Fibroblast of the aortic adventitia (primary cell): ENCODE measurements at regions not wholly inside any gene's neighbourhood (a gene's known extent, or its start where the extent isn't known, plus 50 kb on each side); places are given as distances from the start of the nearest gene placed in this dataset.

Experiments used
- DNase-seq: peaks from one replicate; pipeline ENCODE4 v3.0.0-alpha.2; 2010; ENCODE audit warnings: low read depth
- H3K4me3 ChIP-seq: 2 replicates; pipeline ENCODE4 v1.5.1; 2011; ENCODE audit warnings: low read depth, mild to moderate bottlenecking, control low read depth, low read length, moderate library complexity
- TF ChIP-seq, protein P1 (sequence below): IDR thresholded peaks from 2 replicates; pipeline ENCODE4 v1.5.1; 2011; ENCODE audit warnings: mild to moderate bottlenecking, low read length, control low read depth, inconsistent platforms; ENCODE audit not compliant: insufficient read depth

DNA sequence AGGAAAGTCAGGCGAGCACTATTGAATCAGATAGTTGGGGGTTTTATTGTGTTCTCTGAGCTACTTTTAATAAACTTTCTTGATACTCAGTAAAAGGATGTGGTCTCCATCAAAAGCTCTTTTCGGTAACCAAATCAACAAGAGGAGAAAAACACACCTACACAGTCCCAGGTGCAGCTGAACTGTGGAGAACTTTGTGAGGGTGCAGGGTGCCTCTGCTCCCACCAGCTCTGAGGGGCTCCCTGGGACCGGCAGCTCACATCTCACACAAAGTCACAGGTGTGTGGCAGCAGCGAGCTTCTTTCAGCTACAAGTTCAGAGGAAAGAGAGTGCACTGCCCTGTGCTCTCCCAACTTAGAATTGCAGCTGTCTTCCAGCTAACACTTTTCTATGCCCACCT lies 650.4 kb downstream of the RNF144A start:
- TF ChIP-seq, protein P1, sequence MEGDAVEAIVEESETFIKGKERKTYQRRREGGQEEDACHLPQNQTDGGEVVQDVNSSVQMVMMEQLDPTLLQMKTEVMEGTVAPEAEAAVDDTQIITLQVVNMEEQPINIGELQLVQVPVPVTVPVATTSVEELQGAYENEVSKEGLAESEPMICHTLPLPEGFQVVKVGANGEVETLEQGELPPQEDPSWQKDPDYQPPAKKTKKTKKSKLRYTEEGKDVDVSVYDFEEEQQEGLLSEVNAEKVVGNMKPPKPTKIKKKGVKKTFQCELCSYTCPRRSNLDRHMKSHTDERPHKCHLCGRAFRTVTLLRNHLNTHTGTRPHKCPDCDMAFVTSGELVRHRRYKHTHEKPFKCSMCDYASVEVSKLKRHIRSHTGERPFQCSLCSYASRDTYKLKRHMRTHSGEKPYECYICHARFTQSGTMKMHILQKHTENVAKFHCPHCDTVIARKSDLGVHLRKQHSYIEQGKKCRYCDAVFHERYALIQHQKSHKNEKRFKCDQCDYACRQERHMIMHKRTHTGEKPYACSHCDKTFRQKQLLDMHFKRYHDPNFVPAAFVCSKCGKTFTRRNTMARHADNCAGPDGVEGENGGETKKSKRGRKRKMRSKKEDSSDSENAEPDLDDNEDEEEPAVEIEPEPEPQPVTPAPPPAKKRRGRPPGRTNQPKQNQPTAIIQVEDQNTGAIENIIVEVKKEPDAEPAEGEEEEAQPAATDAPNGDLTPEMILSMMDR: no peak
- no peak for DNase-seq
- no peak overlapping the region for H3K4me3 ChIP-seq

DNA sequence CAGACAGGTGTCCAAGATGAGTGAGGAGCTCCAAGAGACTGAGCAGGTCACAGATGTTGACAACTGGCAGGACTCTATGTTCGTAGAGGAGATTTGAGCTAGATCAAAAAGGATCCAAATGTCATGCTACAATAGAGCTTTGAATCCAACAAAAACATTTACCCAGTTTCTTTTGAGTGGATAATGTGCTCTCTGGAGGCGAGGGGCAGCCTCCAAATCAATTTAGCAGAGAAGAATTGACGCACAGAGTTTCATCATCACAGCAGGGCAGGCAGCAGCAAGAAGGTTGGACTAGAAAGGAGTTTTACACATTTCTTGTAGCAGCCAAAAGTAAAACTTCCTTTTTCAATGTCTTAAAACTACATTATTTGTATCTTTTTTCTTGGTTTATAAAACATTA lies 653.0 kb downstream of the RNF144A start:
- H3K4me3 ChIP-seq: no peak overlapping the region
- DNase-seq: no peak
- TF ChIP-seq, protein P1: no peak

DNA sequence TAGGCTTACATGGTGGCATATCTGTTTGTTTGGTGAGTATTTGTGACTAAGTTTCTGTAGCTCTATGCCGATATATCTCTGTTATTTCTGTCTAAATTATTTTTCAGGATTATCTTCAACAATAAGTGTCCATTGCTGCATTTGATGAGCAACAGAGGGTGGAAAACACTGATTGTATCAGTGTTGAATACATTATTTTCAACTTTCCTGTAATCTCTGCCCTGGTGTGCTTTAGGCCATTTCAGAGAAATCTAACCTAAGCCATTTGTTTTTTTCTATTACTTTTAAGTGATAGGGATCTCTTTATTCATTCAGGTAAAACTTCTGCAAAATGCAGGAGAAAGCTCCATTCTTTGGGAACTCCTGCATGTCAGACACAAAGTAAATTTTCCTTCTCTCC lies 654.5 kb downstream of the RNF144A start:
- TF ChIP-seq, protein P1: no peak
- no peak for DNase-seq

DNA sequence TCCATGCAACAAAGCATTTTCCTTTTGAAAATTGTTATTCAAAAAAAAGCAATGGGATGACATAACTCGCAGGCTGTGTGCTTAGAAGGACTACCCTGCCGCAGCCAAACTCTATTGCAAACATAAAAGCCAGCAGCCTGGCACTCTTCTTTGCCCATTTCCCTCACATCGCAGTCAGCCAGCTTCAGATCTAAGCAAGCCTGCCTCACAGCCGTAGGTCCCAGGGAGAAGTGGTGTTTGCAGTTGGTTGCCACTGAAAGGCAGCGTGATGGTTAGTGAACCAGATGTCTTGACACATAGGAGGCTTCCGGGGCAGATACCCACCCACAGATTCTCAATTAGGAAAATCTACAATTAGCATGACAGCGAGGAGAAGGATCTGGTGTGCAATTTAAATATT lies 655.2 kb downstream of the RNF144A start:
- H3K4me3 ChIP-seq: no peak overlapping the region
- TF ChIP-seq, protein P1: no peak
- DNase-seq: no peak

More for the DNA sequence above, 654.5 kb downstream of the RNF144A start:
- H3K4me3 ChIP-seq: no peak overlapping the region

DNA sequence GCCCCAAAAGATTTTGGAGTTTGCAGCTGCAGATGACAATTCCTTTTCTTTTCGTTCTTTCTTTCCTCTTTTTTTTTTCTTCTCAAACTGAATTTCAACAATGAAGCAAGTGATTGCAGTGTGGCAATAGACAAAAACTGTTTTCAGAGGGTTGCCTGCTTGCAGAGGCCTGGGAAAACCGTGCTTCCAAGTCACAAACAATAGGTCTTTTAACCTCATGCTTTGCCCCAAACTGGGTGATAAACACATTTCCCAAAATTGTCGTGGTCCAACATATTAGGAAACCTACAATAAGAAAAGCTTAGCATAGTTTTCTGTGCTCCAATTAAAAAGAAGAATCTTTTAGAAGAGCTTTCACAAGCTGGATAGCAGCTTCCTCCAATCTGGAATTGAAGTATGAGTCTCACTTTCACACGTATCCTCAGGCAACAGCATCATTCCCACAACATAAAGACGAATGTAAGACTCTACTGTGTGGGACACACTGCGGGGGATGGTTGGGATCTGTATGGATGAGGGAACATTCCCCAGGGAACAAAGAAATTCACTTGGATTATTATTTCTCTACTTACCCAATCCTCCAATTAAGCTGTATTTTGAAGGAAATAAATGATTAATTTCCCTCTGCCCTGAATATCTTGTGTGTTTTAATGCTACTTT lies 656.1 kb downstream of the RNF144A start:
- TF ChIP-seq, protein P1: no peak
- no peak for DNase-seq
- H3K4me3 ChIP-seq: no peak overlapping the region

DNA sequence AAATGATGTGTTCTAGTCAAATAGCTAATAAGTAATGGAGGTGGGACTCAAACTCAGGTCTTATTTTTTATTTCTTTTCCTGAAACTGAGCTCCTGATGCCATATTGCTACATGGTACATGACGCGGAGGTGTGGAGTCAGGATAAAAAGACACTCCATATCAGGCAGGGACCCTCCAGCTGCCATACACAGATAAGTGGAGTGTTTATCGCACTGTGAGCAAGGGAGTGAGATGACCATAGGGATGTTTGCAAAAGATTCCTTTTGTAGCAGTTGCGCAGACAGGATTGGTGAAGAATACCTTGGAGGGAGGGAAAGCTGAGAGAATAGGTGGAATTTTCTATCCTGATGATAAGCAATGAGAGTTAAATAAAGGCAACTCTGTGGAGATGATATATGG lies 657.2 kb downstream of the RNF144A start:
- TF ChIP-seq, protein P1: no peak
- H3K4me3 ChIP-seq: no peak overlapping the region
- no peak for DNase-seq

DNA sequence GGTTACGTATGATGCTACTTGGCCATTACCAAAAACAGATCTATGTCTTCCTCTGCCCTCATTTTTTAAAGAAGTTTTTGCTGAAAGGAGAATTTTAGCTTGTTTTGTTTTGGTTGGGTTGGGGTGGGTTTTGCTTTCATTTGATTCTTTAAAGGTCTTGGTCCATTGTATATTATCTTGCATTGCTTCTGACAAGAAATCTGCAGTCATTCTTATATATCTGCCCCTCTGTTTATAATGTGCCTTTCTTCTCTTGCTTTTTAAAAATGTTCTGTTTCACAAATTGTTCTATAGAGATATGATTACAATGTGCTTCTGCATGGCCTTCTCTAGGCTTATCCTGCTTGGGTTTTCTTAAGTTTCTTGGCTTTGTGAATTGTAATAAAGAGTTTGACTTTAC lies 660.6 kb downstream of the RNF144A start:
- no peak for DNase-seq
- TF ChIP-seq, protein P1: no peak

More for the DNA sequence above, 660.6 kb downstream of the RNF144A start:
- no peak overlapping the region for H3K4me3 ChIP-seq
